Glomerular visceral epithelial cell (primary cell): ENCODE measurements at regions not wholly inside any gene's neighbourhood (a gene's known extent, or its start where the extent isn't known, plus 50 kb on each side); places are given as distances from the start of the nearest gene placed in this dataset.
"Not testable (repeated sequence)": the region's sequence is repeated elsewhere in the genome, so short reads cannot be mapped to it uniquely, and the experiment has no call there.

Source experiments
- DNase-seq: peaks from one replicate; pipeline ENCODE4 v3.0.0-alpha.2; 2016; ENCODE audit errors: extremely low spot score

GRCh38 chr5:2382776-2383697 is 368.4 kb downstream of the IRX2 start:
- DNase-seq = no peak

GRCh38 chr5:2381861-2382260 is 369.6 kb downstream of the IRX2 start:
- DNase-seq = no peak

- DNase-seq = no peak
These were observed 370.4 kb downstream of the IRX2 start for GRCh38 chr5:2381070-2381469.

- DNase-seq = no peak
These were observed 372.5 kb downstream of the IRX2 start for GRCh38 chr5:2378976-2379375.

GRCh38 chr5:2378108-2378507 is 373.4 kb downstream of the IRX2 start:
- no peak for DNase-seq

GRCh38 chr5:2376486-2376885 is 375.0 kb downstream of the IRX2 start:
- DNase-seq = no peak

- no peak for DNase-seq
These were observed 375.7 kb downstream of the IRX2 start for GRCh38 chr5:2375757-2376250.

GRCh38 chr5:2375291-2375690 is 376.2 kb downstream of the IRX2 start:
- DNase-seq = no peak

- DNase-seq = no peak
These were observed 376.8 kb downstream of the IRX2 start for GRCh38 chr5:2374703-2375102.

- DNase-seq = no peak
These were observed 377.8 kb downstream of the IRX2 start for GRCh38 chr5:2373631-2374030.

GRCh38 chr5:2371419-2371710 is 380.1 kb downstream of the IRX2 start:
- DNase-seq = no peak

- no peak for DNase-seq
These were observed 380.7 kb downstream of the IRX2 start for GRCh38 chr5:2370626-2371418.

- DNase-seq = no peak
These were observed 382.3 kb downstream of the IRX2 start for GRCh38 chr5:2369178-2369577.

- no peak for DNase-seq
These were observed 384.7 kb downstream of the IRX2 start for GRCh38 chr5:2366816-2367215.

- no peak for DNase-seq
These were observed 394.2 kb downstream of the IRX2 start for GRCh38 chr5:2357309-2357708.

GRCh38 chr5:2355859-2356258 is 395.6 kb downstream of the IRX2 start:
- no peak for DNase-seq

GRCh38 chr5:2353871-2354440 is 397.5 kb downstream of the IRX2 start:
- DNase-seq = no peak

GRCh38 chr5:2353211-2353610 is 398.3 kb downstream of the IRX2 start:
- no peak for DNase-seq

GRCh38 chr5:2352101-2352861 is 399.2 kb downstream of the IRX2 start:
- no peak for DNase-seq

- DNase-seq = not testable (repeated sequence)
These were observed 401.7 kb downstream of the IRX2 start for GRCh38 chr5:2349768-2350167.

- no peak for DNase-seq
These were observed 412.8 kb downstream of the IRX2 start for GRCh38 chr5:2338686-2339085.
